Duodenal mucosa (tissue), 2 donors: ENCODE measurements at regions not wholly inside any gene's neighbourhood (a gene's known extent, or its start where the extent isn't known, plus 50 kb on each side); places are given as distances from the start of the nearest gene placed in this dataset.
"Not testable (repeated sequence)": the region's sequence is repeated elsewhere in the genome, so short reads cannot be mapped to it uniquely, and the experiment has no call there.

Experiments
- H3K27ac ChIP-seq: one replicate; pipeline ENCODE4 v1.7.0; 2013; ENCODE audit warnings: low read depth, low read length
- H3K27me3 ChIP-seq, 2 donors: one replicate each; pipeline ENCODE4 v1.7.0; 2013; ENCODE audit warnings: low read length in 2 of 2, control low read depth in 1 of 2; ENCODE audit not compliant: insufficient read depth in 2 of 2, control insufficient read depth in 1 of 2
- H3K36me3 ChIP-seq, 2 donors: one replicate each; pipeline ENCODE4 v1.7.0; 2013; ENCODE audit warnings: low read length in 2 of 2, control low read depth in 1 of 2; ENCODE audit not compliant: insufficient read depth in 2 of 2, control insufficient read depth in 1 of 2
- H3K4me1 ChIP-seq, 2 donors: one replicate each; pipeline ENCODE4 v1.7.0; 2013; ENCODE audit warnings: low read length in 2 of 2, control low read depth in 1 of 2; ENCODE audit not compliant: insufficient read depth in 2 of 2, control insufficient read depth in 1 of 2
- H3K4me3 ChIP-seq, 2 donors: one replicate each; pipeline ENCODE4 v1.7.0; 2013; ENCODE audit warnings: low read length in 2 of 2, low read depth in 1 of 2
- H3K9ac ChIP-seq, 2 donors: one replicate each; pipeline ENCODE4 v1.7.0; 2013; ENCODE audit warnings: low read length in 2 of 2, low read depth in 1 of 2
- H3K9me3 ChIP-seq, 2 donors: one replicate each; pipeline ENCODE4 v1.7.0; 2013; ENCODE audit warnings: low read length in 2 of 2, control low read depth in 1 of 2; ENCODE audit not compliant: control insufficient read depth in 1 of 2

GRCh38 chrY:7417946-7418345, 506.4 kb upstream of the AMELY start:
- Histone ChIP-seq H3K4me3 (no peak overlapping the region), H3K27me3 (no peaks in the 10 kb centered on the region), H3K9me3 (no peaks in the 10 kb centered on the region), H3K9ac (no peak overlapping the region), H3K36me3 (no peaks in the 10 kb centered on the region), H3K4me1 (no peaks in the 10 kb centered on the region), H3K27ac (no peak overlapping the region)

- Histone ChIP-seq H3K27ac (no peak overlapping the region), H3K27me3 (no peaks in the 10 kb centered on the region), H3K4me1 (no peaks in the 10 kb centered on the region), H3K9ac (no peak overlapping the region), H3K9me3 (no peaks in the 10 kb centered on the region), H3K4me3 (no peak overlapping the region), H3K36me3 (no peaks in the 10 kb centered on the region)
These were observed 504.9 kb upstream of the AMELY start for GRCh38 chrY:7416406-7416805.

- Histone ChIP-seq H3K27me3 (no peaks in the 10 kb centered on the region), H3K4me1 (no peaks in the 10 kb centered on the region), H3K9ac (no peak overlapping the region), H3K27ac (no peak overlapping the region), H3K4me3 (no peak overlapping the region), H3K36me3 (no peaks in the 10 kb centered on the region), H3K9me3 (no peaks in the 10 kb centered on the region)
These were observed 503.6 kb upstream of the AMELY start for GRCh38 chrY:7415157-7415633.

GRCh38 chrY:7390056-7390455, 478.5 kb upstream of the AMELY start:
- H3K9ac ChIP-seq: no peak overlapping the region
- no peaks in the 10 kb centered on the region for H3K4me1 ChIP-seq
- H3K36me3 ChIP-seq: no peaks in the 10 kb centered on the region
- H3K9me3 ChIP-seq: peaks cover 5 to 25% of the 10 kb centered on the region in 2 donors
- no peaks in the 10 kb centered on the region for H3K27me3 ChIP-seq
- no peak overlapping the region for H3K4me3 ChIP-seq
- H3K27ac ChIP-seq: no peak overlapping the region

- H3K27me3 ChIP-seq: no peaks in the 10 kb centered on the region
These were observed 471.4 kb upstream of the AMELY start for GRCh38 chrY:7382988-7383387.

GRCh38 chrY:7377091-7377490, 465.5 kb upstream of the AMELY start:
- Histone ChIP-seq H3K27ac (no peak overlapping the region), H3K4me3 (no peak overlapping the region), H3K4me1 (no peaks in the 10 kb centered on the region), H3K36me3 (peaks cover 0 to 14% of the 10 kb centered on the region in 2 donors), H3K27me3 (no peaks in the 10 kb centered on the region), H3K9ac (no peak overlapping the region), H3K9me3 (no peaks in the 10 kb centered on the region)

More at GRCh38 chrY:7382988-7383387, 471.4 kb upstream of the AMELY start:
- H3K36me3 ChIP-seq: peaks cover 0 to 6% of the 10 kb centered on the region in 2 donors
- no peak overlapping the region for H3K4me3 ChIP-seq
- H3K9me3 ChIP-seq: no peaks in the 10 kb centered on the region
- H3K4me1 ChIP-seq: no peaks in the 10 kb centered on the region
- no peak overlapping the region for H3K27ac ChIP-seq
- H3K9ac ChIP-seq: no peak overlapping the region

- peaks cover 0 to 18% of the 10 kb centered on the region in 2 donors for H3K36me3 ChIP-seq
- not testable (repeated sequence) for H3K4me1 ChIP-seq, H3K27ac ChIP-seq, H3K9ac ChIP-seq, H3K9me3 ChIP-seq, H3K27me3 ChIP-seq, H3K4me3 ChIP-seq
These were observed 462.9 kb upstream of the AMELY start for GRCh38 chrY:7374485-7374884.

- H3K9ac ChIP-seq, H3K36me3 ChIP-seq, H3K27ac ChIP-seq, H3K4me1 ChIP-seq, H3K4me3 ChIP-seq, H3K27me3 ChIP-seq, H3K9me3 ChIP-seq: not testable (repeated sequence)
These were observed 460.4 kb upstream of the AMELY start for GRCh38 chrY:7371953-7372352.

GRCh38 chrY:7371026-7371425, 459.5 kb upstream of the AMELY start:
- H3K36me3 ChIP-seq, H3K27ac ChIP-seq, H3K4me1 ChIP-seq, H3K9ac ChIP-seq, H3K9me3 ChIP-seq, H3K27me3 ChIP-seq, H3K4me3 ChIP-seq: not testable (repeated sequence)

GRCh38 chrY:7359520-7359919, 448.0 kb upstream of the AMELY start:
- Histone ChIP-seq H3K27ac (no peak overlapping the region), H3K36me3 (peaks cover 8 to 28% of the 10 kb centered on the region in 2 donors), H3K4me1 (no peaks in the 10 kb centered on the region), H3K9ac (no peak overlapping the region), H3K4me3 (no peak overlapping the region), H3K9me3 (no peaks in the 10 kb centered on the region), H3K27me3 (no peaks in the 10 kb centered on the region)
